CD1c-positive myeloid dendritic cell (primary cell): ENCODE measurements at regions not wholly inside any gene's neighbourhood (a gene's known extent, or its start where the extent isn't known, plus 50 kb on each side); places are given as distances from the start of the nearest gene placed in this dataset.

Experiments used
- DNase-seq: peaks from one replicate; pipeline ENCODE4 v3.0.0-alpha.2; 2016; ENCODE audit errors: extremely low spot score

DNA sequence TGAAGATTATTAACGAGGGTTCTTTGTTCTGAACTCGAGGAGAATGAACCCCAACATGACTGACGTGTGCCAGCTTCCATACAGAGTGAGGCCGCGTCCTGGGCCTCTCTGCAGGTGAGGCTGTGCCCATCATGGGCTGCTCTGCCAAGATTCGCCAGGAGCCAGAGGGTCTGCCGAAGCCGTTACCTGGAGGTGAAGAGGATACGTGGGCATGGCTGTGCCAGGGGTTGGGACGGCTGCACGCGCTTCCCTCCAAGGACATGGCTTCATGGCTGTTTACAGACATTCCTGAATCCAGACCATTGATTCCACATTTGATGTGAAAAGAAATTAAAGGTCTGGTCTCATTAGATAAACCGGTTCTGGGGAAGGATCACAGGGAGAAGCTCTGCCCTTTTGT lies 211.4 kb upstream of the SALL3 start:
- DNase-seq: no peak

DNA sequence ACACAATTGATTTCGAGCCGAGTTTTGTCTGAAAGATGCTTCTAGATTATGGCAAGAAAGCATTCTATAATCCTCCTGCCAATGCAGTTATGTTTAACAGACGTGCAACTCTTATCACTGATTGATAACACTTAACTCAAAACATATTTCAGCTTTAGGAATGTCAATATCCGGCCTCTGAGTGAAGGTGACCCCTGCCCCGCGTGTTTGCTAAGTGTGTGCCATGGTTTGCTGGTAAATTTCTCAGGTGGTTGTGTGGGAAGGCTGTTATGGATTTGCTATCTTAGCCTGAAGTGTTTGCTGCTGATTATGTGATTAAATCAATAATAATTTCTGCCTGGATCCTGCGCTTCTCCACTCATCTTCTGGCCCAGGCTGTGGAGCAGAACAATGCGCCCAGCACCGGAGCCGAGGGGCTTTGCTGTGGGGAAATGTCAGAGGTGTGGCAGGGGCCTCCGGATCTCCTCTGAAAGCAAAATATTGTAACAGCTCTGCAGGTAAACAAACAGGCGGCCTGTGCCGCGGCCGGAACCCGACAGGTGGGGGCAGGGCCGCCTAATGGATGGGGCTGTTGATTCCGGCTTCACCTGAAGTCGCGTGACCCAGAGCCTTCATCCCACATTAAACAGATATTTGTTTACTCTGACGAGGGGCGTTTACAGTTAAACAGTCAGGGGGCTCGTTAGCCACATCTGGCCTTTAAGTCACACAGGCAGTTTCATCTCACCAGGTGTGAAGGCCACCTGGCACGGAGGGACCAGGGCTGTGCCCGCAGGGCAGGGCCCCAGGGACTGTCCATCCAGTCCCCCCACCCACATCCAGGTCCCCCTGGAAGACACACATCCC lies 210.7 kb upstream of the SALL3 start:
- no peak for DNase-seq

DNA sequence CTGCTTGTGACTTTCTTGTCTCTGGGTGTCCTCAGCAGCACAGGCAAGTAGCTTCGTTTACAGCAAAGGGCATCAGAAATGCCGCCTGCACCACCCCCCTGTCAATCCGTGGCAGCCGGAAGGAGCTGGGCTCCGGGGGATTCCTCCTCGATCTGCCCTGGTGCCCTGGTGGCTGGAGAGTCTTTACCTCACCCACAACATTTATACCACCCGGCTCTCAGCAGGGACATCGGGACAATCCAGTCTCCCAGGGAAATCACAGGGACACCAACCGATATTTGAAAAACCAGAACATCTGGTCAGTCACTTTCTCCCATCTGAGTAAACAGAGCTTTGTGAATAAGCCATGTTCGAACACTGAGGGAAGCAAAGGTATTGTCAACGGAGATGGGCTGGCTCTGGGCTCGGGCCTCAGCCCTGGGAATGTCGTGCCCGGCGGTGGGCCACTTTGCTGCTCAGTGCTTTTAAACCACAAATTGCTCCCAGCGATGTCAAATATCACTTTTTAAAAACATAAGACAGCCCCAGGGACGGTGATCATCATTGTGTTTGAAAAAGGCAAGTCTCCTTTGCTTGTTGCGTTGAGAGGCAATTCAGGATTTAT lies 210.0 kb upstream of the SALL3 start:
- DNase-seq: no peak

DNA sequence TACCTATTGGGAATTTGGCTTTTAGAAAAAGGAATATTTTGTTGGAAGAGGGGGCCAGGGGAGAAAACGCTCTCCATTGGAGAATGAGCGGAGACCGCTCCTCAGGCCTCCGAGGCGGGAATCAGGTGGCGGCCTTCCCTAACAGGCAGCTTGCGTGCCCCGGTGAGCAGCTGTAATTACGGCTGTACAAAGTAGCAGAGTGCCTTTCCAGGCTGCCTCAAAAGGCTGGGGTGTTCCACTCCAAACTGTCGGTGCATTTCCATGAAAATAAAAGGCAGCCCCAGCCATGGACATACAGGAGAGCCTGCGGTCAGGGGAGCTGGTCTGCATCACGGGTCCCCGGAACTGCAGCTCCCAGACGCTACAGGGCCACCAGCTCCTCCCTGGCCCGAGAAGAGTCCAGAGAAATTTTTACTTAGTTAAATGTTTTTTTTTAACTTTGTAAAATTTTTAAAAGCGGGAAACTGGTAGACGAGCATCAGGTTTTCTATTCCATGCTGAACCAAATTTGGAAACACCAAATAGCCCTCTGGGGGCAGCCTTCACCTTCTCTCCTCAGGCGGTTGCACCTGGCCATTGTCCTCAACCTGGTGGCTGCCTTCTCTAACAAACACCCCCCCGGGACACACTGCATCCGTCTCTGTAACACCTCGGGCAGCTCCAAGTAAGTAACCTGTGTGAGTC lies 209.3 kb upstream of the SALL3 start:
- no peak for DNase-seq

DNA sequence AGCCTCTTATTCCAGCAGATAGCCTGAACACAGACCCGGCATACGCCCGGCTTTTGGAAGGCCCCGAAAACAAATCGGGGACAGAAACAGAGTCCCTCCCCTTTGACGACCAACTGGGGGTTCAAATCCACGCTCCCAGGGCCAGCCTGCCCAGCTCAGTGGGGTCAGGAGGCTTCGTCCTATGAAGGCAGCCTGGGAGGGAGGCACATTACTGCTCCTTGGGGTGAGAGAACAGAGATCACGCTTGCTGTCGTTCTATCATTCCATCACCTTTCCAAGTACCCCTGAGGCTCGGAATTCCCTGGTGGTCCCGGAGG lies 208.8 kb upstream of the SALL3 start:
- DNase-seq: no peak

DNA sequence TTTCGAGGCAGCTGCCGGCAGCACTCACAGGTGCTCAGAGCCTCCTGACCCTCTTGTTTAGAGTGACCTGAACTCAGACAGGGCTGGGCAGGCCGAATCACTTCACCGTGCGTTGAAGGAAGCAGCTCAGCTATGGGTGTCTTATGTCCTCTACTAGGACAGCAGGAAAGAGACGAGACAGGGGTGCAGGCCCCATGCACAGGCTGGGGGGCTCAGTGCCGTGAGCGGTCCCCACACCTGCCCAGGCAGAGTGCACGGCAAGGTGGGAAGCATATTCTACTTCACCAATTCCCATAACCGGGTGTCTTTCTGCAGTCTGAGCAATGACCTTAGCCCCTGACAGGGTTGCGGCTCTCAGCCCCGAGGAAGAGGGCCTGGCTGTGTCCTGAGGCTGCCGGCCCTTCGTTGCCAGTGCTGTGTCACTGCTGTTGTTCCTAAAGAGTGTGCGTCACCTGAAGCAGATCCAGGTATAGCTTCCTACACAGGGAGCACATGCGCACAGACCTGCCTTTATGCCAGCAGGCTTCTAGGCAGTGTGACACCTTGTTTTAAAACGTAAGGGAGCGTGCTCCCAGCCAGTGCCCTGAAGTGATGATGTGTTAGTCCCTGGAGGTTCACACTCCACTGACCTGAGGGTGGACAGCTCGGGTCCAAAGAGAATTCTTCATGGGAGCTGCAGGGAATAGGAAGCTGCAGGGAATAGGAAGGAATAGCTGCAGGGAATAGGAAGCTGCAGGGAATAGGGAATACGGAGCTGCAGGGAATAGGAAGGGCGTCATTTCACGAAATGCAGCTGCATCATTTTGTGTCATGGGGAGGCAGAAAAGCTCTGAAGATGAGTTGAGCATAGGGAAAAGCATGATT lies 207.9 kb upstream of the SALL3 start:
- no peak for DNase-seq

DNA sequence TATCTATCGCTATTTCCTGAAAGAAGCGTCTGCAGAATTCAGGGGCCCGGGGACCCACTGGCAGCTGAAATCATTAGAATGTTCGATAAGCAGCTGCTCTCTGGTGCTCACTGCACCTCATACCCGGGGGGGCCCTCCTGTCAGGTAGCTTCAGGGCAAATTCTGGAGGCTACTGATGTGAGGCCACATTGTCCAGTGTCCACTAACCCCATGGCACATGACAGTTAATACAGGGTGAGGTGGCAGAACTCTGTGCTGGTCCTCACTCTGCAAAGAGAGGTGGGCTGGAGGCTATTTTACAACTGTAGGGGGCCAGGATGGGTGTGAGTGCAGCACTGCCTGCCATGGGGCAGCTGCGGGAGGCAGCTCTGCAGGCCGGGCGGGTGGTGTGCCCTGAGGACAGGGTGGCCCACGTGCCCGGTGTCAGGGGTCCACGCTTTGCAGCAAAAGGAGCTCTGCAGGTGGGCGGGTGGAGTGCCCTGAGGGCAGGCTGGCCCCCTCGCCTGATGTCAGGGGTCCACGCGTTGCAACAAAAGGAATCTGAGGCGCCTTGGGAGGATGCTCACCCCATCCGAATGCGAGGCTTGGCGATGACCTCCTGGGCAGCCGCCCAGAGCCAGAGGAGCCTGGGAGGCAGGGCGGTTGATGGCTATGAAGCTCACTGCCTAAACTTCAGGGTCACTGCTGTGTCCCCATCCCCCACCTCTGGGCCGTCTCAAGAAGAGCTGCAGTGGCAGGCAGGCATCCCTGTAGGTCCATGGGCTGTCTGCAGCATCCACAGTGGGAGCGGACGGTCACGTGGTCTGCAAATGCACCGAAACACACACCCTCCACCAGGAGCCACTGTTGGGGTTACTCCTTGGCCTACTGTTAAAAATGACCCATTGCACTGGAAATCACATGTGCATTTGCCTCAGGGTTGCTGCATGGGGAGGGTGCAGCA lies 207.0 kb upstream of the SALL3 start:
- no peak for DNase-seq

DNA sequence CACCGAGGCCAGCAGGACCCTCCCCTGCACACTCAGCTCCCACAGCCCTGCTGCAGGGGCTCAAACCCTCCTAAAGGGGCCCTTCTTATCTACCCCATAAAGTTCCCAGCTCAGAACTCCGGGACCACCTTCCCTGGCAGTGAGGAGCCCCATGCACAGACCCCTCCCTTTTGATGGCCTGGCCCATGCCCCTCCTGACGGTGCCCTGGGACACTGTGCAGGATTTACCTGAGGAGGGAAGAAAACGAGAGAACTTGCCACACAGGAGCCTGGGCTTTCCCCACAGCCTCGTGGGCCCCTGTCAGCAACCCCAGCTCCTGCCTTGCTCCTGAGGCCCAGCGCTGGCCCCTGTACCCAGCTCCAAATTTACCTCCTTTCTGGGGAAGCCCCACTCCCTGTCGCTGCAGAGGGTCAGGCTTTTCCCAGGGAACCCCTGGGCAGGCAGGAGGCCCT lies 206.3 kb upstream of the SALL3 start:
- no peak for DNase-seq

DNA sequence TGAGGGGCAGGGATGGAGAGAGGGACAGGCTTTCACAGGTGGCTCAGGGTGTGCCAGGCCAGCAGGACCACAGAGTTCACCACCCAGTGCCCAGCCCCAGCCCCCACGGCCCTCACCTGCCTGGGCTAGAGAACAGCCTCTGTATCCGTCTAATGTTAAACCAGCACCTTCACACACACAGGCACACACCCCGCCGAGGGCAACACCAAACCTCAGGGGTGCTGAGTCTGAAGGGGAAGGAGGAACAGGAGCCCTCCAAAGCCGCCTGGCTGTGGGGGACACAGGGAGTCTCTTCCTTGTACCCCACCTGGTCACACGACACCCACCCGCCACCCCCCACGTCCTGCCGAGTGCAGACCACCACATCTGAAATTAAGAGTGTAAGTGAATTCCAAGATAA lies 205.8 kb upstream of the SALL3 start:
- DNase-seq: no peak

DNA sequence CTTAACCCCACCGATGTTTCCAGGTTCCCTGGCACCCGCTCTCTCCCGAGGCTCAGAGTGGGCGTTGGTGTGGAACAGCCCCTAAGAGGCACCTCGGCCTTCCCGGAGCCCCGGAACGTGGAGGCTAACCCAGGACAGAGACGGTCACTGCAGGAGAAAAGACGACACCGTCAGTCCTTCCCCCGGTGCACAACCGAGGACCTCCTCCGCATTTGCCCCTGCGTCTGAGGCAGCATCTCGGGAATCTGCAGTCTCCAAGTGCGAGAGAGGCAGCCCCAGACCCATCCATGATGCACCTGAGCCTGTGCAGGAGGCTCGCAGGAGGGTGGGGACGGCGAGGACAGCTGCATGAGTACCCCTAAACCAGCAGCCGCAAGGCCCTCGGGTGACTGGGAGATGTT lies 204.9 kb upstream of the SALL3 start:
- DNase-seq: no peak

DNA sequence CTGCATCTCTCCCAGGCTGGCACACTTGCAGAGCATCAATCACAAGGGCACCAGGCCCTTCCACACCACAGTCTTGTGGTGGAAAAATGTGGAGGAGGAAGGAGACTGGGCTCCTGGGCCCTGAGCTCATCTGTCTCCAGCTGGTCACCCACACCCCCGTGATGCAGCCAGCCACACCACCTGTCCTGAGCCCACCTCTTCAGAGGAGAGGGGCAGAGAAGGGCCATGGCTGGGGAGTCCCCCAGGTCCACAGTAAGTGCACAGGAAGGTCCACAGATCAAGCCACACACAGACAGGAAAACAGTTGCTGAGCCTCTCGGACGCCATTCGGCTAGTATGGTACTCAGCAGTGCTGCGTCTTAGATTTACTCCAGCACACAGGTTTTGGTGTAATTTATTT lies 203.5 kb upstream of the SALL3 start:
- no peak for DNase-seq

DNA sequence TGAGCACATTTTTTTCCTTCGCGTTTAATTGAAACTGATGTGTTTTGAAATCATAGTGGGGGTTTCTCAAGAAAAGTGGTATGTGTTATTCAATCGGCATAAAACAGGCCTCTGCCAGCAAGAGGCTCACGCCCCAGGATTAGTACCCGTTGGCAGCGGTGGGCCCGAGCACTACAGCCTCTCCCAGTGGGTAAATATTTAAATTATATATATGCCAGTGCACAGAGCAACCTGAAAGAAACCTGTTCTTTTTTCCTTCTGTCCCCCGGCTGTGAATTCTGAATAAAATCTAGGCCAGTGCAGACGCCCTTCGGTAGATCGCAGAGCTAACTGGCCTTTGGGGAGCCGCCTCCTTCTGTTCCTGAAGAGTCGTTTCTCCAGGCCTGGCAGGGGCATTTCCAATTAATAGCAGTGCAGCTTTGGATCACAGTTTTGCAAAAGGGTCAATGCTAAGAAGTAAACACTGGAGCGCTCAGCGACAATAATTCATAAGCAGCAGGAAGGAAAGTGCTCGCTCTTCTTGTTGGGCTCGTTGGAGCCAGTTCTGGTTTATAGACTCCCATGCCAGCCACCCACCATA lies 202.8 kb upstream of the SALL3 start:
- DNase-seq: no peak

DNA sequence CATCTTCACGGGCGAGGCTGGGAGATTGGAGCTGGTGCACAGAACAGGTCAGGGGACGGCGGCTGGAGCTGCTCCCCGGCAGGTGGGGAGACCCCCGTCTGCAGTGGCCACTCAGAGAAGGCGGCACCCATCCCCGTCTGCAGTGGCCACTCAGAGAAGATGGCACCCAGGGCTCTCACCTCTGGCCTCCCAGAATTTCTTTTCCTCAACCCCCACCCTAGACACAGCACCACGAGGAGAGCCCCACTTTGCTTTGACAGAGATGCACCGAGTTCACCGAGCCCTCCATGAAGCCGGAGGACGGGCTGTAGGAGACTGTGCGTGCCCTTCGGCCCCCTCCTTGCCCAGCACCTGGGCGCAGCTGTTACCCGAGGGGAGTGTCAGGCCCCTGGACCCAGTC lies 201.6 kb upstream of the SALL3 start:
- DNase-seq: no peak

DNA sequence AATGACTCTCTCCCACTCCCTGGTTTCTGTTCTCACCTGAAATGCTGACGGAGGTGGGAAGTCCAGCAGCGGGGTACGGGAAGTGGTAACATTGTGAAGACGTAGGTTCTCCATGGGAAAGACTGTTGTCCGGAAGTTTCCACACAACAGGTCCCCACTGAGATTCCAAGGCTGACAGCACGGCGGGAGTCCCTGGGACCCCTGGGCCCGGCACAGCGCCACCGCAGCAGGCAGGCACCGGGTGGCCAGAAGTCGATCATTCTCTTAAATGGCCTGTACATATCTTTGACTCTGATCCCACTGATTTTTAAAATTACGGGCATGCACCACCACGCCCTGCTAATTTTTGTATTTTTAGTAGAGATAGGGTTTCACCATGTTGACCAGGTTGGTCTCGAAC lies 201.0 kb upstream of the SALL3 start:
- no peak for DNase-seq

DNA sequence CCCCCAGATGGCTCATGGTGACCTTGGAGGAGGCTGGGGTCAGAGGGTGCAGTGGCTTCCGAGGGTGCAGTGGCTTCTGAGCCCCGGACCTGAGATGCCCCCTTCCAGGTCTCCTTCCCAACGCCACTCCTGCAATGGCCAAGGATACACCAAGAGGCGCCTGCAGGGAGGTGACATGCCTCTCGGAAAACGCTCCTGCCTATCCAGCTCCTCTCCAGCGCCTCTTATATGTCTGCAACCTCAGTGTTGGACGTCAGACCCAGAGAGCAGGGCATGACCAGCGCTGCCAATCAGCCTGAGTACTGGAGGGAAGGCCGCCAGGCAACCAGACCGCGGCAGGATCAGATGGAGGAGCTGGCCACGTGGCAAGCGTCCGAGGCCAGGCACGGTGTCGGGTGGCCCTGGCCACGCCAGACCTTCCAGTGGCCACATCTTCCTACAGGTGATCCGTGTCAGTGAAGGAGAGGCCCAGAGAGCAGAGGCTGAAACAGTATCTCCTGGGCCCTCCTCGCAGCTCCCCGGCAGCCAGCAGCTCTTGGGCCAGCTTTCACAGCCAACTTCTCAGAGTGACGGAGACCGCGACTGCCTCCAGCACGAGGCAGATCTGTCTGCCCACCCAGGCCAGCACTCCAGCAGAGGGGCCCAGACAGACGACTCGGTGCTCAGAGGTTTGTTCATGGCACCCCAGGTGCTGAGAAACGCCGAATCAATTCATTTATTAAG lies 199.5 kb upstream of the SALL3 start:
- DNase-seq: no peak

DNA sequence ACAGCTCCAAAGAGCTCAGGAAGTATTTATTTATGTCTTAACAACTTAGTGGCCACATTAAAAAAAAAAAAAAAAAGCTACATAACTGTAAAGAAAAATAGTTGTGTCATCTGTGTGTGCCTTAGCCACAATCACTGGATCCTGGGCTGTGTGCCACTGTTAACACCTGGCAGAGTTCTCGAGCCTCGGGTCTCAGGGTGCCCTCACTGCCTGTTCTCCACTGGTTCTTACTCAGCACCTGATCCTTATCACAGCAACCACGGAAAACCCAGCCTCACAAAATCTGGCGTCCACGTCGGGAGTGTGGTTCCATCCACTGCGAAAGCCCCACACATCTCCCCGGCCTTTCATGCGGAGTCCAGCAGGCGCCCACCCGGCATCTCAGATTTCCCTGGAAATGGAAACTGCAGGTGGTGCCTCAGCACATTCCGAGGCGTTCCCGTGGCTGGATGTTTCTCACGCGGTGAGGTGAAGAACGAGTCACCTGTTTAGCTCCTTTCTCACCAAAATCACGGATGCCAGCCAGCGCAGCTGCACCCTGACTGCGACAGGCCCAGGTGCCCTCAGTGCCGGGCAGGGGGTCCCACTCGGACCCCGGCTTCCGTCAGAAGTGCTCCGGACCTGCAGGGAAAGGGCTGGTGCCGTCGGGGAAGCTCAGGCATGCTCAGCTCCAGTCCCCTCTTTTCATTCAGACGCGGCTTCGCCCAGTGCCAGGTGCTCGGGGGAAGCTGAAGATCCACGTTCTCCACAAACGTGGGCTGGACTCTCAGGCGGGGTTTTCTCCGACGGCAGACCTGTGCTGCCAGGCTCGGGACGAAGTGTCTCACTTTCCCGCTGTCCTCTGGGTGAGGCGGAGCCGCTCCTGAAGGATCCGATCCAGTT lies 198.7 kb upstream of the SALL3 start:
- no peak for DNase-seq

DNA sequence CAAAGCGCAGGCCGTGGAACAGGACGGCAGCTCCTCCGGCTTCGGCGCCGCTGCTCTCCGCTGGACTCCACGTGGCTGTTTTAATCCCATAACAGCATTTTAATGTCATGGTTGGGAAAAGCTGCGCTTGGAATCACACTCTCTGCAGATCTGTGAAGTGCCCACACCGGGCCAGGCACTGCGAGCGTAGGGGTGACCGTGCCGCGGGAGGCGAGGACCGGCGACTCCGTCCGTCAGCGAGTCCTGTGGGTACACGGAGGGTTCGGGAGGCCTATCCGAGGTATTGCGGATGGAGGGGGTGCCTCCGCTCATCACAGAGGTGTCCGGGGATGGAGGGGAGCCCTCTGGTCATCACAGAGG lies 198.0 kb upstream of the SALL3 start:
- no peak for DNase-seq

DNA sequence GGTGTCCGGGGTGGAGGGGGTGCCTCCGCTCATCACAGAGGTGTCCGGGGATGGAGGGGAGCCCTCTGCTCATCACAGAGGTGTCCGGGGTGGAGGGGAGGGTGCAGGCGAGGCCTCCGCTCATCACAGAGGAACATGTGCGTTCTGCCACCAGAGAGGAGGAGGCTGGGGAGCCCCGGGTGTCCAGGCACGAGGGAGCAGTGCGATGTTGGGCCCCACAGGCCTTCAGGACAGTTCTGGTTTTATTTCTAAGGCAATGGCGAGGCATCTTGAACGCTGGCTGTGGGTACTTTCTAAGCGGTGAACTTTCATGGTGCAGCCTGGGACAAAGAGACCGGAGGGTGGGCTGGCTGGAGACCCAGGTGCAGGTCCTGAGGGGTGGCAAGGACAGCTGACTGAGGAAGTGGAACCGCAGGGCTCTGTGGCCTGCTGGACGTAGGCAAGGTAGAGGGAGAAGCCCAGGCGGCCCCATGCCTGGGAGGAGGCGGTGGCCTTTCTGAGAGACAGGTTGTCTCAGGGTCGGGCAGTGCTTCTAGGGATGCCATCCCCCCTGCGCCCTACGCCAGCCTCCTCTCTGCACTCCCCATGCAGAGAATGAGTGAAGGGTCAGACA lies 196.6 kb upstream of the SALL3 start:
- DNase-seq: no peak

DNA sequence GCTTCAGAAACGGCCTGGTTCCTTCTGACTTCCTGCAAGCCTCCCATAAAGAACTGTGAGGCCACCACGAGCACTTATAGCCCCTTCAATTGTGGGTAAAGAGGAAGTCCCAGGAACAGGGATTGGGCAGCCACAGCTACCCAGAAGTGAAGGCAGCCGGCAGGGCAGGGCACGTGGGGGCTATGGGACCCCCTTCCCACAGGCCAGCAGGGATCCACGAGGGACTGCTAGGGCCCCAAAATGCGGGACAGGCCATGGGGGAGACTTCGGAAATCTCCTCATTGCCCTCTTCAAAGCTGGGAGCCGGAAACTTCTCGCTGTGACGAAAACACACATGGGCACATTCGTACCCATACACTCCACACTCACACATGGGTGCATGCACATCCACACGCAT lies 196.1 kb upstream of the SALL3 start:
- DNase-seq: no peak
